ENCODE measurements at regions not wholly inside any gene's neighbourhood (a gene's known extent, or its start where the extent isn't known, plus 50 kb on each side); places are given as distances from the start of the nearest gene placed in this dataset.

DNA sequence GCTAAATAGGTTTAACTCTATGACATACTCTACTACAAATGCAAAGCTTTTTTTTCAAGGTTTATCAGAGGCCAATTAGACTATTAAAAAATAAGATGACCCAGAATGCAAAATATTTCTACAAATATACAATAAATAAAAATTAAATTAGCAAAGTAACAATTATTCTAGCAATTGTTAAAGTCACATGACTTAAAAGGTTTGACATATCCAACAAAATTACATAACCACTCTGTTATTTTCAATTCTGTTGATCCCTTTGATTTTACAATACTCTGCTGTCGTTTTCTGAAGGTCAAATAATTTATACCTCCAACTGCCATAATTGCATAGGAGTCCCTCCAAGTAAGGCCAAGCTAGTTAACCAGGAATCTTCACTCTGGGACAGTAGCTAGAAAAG, 292.6 kb upstream of the MIR17HG start:
- TF ChIP-seq, protein P1, sequence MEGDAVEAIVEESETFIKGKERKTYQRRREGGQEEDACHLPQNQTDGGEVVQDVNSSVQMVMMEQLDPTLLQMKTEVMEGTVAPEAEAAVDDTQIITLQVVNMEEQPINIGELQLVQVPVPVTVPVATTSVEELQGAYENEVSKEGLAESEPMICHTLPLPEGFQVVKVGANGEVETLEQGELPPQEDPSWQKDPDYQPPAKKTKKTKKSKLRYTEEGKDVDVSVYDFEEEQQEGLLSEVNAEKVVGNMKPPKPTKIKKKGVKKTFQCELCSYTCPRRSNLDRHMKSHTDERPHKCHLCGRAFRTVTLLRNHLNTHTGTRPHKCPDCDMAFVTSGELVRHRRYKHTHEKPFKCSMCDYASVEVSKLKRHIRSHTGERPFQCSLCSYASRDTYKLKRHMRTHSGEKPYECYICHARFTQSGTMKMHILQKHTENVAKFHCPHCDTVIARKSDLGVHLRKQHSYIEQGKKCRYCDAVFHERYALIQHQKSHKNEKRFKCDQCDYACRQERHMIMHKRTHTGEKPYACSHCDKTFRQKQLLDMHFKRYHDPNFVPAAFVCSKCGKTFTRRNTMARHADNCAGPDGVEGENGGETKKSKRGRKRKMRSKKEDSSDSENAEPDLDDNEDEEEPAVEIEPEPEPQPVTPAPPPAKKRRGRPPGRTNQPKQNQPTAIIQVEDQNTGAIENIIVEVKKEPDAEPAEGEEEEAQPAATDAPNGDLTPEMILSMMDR (IDR thresholded peaks at IDR 0.05): no peak
- TF ChIP-seq POLR2A (IDR thresholded peaks at IDR 0.05) (no peak), EP300 (IDR thresholded peaks at IDR 0.05) (no peak)

Measured in gastroesophageal sphincter (tissue), 3 donors.